ENCODE measurements at regions not wholly inside any gene's neighbourhood (a gene's known extent, or its start where the extent isn't known, plus 50 kb on each side); places are given as distances from the start of the nearest gene placed in this dataset.

DNA sequence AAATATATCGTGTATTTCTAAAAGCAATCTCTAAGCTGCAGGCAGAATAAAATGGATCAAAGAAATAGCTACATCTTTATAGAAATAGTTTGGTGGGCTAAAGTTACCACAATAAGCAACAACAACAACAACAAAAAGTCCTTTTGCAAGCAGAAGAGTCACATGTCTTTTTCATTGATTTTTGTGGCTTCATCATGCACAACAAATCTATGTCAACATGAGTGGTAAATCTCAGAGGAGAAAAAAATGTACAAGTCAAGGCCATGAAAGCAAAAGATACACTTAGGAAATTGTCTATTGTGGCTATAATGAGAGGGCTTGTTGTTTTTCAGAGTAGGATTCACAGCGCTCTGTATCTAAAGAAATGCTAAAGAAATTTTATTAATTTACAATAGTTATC lies 269.7 kb downstream of the GRB14 start:
- TF ChIP-seq YY1 (IDR thresholded peaks at IDR 0.05; ENCODE audit: low read depth): no peak
- TF ChIP-seq, protein P1, sequence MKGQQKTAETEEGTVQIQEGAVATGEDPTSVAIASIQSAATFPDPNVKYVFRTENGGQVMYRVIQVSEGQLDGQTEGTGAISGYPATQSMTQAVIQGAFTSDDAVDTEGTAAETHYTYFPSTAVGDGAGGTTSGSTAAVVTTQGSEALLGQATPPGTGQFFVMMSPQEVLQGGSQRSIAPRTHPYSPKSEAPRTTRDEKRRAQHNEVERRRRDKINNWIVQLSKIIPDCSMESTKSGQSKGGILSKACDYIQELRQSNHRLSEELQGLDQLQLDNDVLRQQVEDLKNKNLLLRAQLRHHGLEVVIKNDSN (IDR thresholded peaks at IDR 0.05): no peak
- no peak for TF ChIP-seq CREB1 (IDR thresholded peaks at IDR 0.05; ENCODE audit: low read depth)
- no peak for TF ChIP-seq EP300 (IDR thresholded peaks at IDR 0.05; ENCODE audit: borderline replicate concordance)
- TF ChIP-seq CEBPB (IDR thresholded peaks at IDR 0.05): no peak
- TF ChIP-seq TCF12 (IDR thresholded peaks at IDR 0.05; ENCODE audit: low read depth): no peak
- TF ChIP-seq EGR1 (IDR thresholded peaks at IDR 0.05): no peak
- TF ChIP-seq TEAD4 (IDR thresholded peaks at IDR 0.05): no peak
- no peak for TF ChIP-seq RAD21 (IDR thresholded peaks at IDR 0.05; ENCODE audit: low read depth)

GRCh38 chr2:164335947-164336346 lies 285.3 kb downstream of the GRB14 start:
- TF ChIP-seq CEBPB (IDR thresholded peaks at IDR 0.05) (no peak), EP300 (IDR thresholded peaks at IDR 0.05; ENCODE audit: borderline replicate concordance) (no peak), ZBTB7A (IDR thresholded peaks at IDR 0.05; ENCODE audit: low read depth) (no peak), NFIC (IDR thresholded peaks at IDR 0.05) (no peak), YY1 (IDR thresholded peaks at IDR 0.05; ENCODE audit: low read depth) (no peak), MAX (IDR thresholded peaks at IDR 0.05) (no peak), CREB1 (IDR thresholded peaks at IDR 0.05; ENCODE audit: low read depth) (no peak), TCF12 (IDR thresholded peaks at IDR 0.05; ENCODE audit: low read depth) (no peak), TAF1 (IDR thresholded peaks at IDR 0.05; ENCODE audit: low read depth) (no peak), REST (IDR thresholded peaks at IDR 0.05; ENCODE audit: low read depth) (no peak), RAD21 (IDR thresholded peaks at IDR 0.05; ENCODE audit: low read depth) (no peak), EGR1 (IDR thresholded peaks at IDR 0.05) (no peak), FOXM1 (IDR thresholded peaks at IDR 0.05; ENCODE audit: borderline replicate concordance, low read depth) (no peak), TEAD4 (IDR thresholded peaks at IDR 0.05) (no peak)
- TF ChIP-seq, protein P1 (IDR thresholded peaks at IDR 0.05): no peak

GRCh38 chr2:164335128-164335527 lies 286.2 kb downstream of the GRB14 start:
- TF ChIP-seq ZBTB7A (IDR thresholded peaks at IDR 0.05; ENCODE audit: low read depth) (no peak), EP300 (IDR thresholded peaks at IDR 0.05; ENCODE audit: borderline replicate concordance) (no peak), REST (IDR thresholded peaks at IDR 0.05; ENCODE audit: low read depth) (no peak), YY1 (IDR thresholded peaks at IDR 0.05; ENCODE audit: low read depth) (no peak), TCF12 (IDR thresholded peaks at IDR 0.05; ENCODE audit: low read depth) (no peak), RAD21 (IDR thresholded peaks at IDR 0.05; ENCODE audit: low read depth) (no peak)
- TF ChIP-seq, protein P1 (IDR thresholded peaks at IDR 0.05): no peak

GRCh38 chr2:164328310-164328709 lies 293.0 kb downstream of the GRB14 start:
- TF ChIP-seq TEAD4 (IDR thresholded peaks at IDR 0.05) (no peak), NFIC (IDR thresholded peaks at IDR 0.05) (no peak), YY1 (IDR thresholded peaks at IDR 0.05; ENCODE audit: low read depth) (no peak), FOXM1 (IDR thresholded peaks at IDR 0.05; ENCODE audit: borderline replicate concordance, low read depth) (no peak), RAD21 (IDR thresholded peaks at IDR 0.05; ENCODE audit: low read depth) (no peak), REST (IDR thresholded peaks at IDR 0.05; ENCODE audit: low read depth) (no peak), CREB1 (IDR thresholded peaks at IDR 0.05; ENCODE audit: low read depth) (no peak), EP300 (IDR thresholded peaks at IDR 0.05; ENCODE audit: borderline replicate concordance) (no peak), TAF1 (IDR thresholded peaks at IDR 0.05; ENCODE audit: low read depth) (no peak), ZBTB7A (IDR thresholded peaks at IDR 0.05; ENCODE audit: low read depth) (no peak), EGR1 (IDR thresholded peaks at IDR 0.05) (no peak), TCF12 (IDR thresholded peaks at IDR 0.05; ENCODE audit: low read depth) (no peak)
- TF ChIP-seq, protein P1 (IDR thresholded peaks at IDR 0.05): no peak

Data from Ishikawa (cell line).